ENCODE measurements at regions not wholly inside any gene's neighbourhood (a gene's known extent, or its start where the extent isn't known, plus 50 kb on each side); places are given as distances from the start of the nearest gene placed in this dataset.
A peak's percentile ranks its signal among the peaks of the same experiment; 100 is the strongest.

DNA sequence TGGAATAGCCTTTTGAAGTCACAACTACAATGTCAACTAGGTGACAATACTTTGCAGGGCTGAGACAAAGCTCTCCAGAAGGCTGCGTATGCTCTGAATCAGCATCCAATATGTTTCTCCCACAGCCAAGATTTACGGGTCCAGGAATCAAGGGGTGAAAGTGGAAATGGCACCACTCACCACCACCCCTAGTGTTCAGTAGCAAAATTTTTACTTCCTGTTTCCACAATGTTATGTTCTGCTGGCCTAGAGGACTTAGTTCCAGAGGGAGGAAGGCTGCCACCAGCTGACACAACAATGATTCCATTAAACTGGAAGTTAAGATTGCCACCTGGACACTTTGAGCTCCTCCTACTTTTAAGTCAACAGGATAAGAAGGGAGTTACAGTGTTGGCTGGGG, 68.5 kb upstream of the MPEG1 start:
- TF ChIP-seq, protein P1, sequence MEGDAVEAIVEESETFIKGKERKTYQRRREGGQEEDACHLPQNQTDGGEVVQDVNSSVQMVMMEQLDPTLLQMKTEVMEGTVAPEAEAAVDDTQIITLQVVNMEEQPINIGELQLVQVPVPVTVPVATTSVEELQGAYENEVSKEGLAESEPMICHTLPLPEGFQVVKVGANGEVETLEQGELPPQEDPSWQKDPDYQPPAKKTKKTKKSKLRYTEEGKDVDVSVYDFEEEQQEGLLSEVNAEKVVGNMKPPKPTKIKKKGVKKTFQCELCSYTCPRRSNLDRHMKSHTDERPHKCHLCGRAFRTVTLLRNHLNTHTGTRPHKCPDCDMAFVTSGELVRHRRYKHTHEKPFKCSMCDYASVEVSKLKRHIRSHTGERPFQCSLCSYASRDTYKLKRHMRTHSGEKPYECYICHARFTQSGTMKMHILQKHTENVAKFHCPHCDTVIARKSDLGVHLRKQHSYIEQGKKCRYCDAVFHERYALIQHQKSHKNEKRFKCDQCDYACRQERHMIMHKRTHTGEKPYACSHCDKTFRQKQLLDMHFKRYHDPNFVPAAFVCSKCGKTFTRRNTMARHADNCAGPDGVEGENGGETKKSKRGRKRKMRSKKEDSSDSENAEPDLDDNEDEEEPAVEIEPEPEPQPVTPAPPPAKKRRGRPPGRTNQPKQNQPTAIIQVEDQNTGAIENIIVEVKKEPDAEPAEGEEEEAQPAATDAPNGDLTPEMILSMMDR (IDR thresholded peaks at IDR 0.05) = no peak
- H3K36me3 Mint-ChIP-seq (ENCODE audit: low read depth) = no peaks in the 10 kb centered on the region
- Histone ChIP-seq H3K36me3 (ENCODE audit: insufficient read depth, low read length) (no peaks in the 10 kb centered on the region), H3K4me1 (ENCODE audit: insufficient read depth, low read length) (peaks cover 15% of the 10 kb centered on the region), H3K4me3 (ENCODE audit: low read length) (no peak overlapping the region), H3K27me3 (ENCODE audit: control insufficient read depth in 1 of 2, insufficient read depth in 2 of 2, low read length in 2 of 2) (no peaks in the 10 kb centered on the region), H3K27ac (ENCODE audit: low read depth in 1 of 2, low read length in 2 of 2) (no peak overlapping the region), H3K9me3 (ENCODE audit: control insufficient read depth in 1 of 2, insufficient read depth in 1 of 2, low read length in 2 of 2) (no peaks in the 10 kb centered on the region)
- H3K27ac Mint-ChIP-seq = no peak overlapping the region
- H3K4me3 Mint-ChIP-seq = no peak overlapping the region
- H3K27me3 Mint-ChIP-seq = no peaks in the 10 kb centered on the region
- intact Hi-C loops (cut with DNase I, micrococcal nuclease) = loop anchor here in 1 of 2 experiments (10.0 kb wide), 2 partner anchors 186 to 226 kb away; no protein-coding TSS in a partner anchor
- ChIA-PET CTCF (no interaction called here), POLR2A (no interaction called here)
- ATAC-seq (ENCODE audit: poor library complexity) = no peak
- H3K9me3 Mint-ChIP-seq = no peaks in the 10 kb centered on the region
- no peak for DNase-seq
- peaks cover 18% of the 10 kb centered on the region for H3K4me1 Mint-ChIP-seq (ENCODE audit: low read depth)

DNA sequence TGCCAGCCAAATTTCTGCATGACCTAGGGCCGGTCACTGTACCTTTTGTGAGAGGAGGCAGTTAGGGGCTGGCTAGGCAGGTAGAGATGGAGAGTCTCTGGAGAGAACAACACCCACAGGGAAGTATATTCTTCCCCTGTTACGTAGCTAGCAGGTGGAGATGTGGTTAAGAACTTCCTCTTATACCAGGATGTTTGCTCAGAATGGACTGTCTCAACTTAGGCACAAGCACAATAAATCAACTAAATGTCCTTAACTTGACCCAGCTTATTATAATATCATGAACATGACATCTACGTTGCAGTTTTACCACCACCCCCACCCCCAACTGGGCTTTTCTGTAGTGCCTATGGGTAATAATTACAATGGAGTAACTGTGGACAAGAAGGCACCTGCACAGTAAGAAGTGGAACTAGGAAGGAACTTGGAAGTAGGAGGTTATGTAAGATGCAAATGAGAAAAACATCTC, 60.7 kb upstream of the MPEG1 start:
- DNase-seq = peak in 3 of 14 experiments; percentile 49 to 65 (median 50)

DNA sequence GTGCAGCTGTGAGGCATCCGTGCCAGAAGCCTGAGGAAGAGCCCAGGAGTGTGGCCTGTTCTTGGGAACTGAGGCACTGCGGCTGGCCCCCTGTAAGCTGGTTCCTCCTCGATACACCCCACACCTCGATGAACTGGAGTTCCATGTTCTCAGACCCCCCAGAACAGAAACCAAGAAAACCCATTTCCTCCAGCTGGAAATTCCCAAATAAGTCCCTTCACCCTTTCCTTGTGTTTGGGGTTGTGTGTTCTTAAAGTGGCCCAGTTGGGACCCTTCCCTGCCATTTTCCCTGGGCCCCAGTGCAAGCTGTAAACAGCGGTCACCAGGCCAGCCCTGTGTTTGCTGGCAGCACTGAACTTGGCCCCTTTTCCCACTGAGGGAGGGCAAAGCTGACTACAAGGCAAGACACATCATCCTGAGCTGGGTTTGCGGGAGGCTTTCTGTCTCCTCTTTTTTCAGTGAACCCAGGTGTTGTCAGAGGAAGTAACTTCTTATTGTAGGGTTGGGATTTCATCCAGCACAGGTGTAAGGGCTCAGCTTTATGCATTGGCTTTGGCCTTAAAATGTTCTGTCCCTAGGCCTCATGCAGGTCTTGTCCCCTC, 60.1 kb upstream of the MPEG1 start:
- DNase-seq = no peak
- Mint-ChIP-seq H3K27me3 (no peaks in the 10 kb centered on the region), H3K4me1 (ENCODE audit: low read depth) (peaks cover 43% of the 10 kb centered on the region), H3K9me3 (no peaks in the 10 kb centered on the region), H3K4me3 (peak overlapping the region; percentile 74), H3K27ac (peak overlapping the region; percentile 79), H3K36me3 (ENCODE audit: low read depth) (no peaks in the 10 kb centered on the region)
- ChIA-PET POLR2A (interaction anchor here (0.9 to 1.2 kb wide), 3 partner anchors 10 to 102 kb away, joined by 3 to 4 read pairs (median 4); partner anchors contain the start of gene DTX4), CTCF (no interaction called here)
- H3K27me3 ChIP-seq (ENCODE audit: control insufficient read depth in 1 of 2, insufficient read depth in 2 of 2, low read length in 2 of 2) = no peaks in the 10 kb centered on the region
- H3K9me3 ChIP-seq (ENCODE audit: control insufficient read depth in 1 of 2, insufficient read depth in 1 of 2, low read length in 2 of 2) = no peaks in the 10 kb centered on the region
- H3K4me3 ChIP-seq (ENCODE audit: low read length) = no peak overlapping the region
- intact Hi-C loops (cut with DNase I, micrococcal nuclease) = no loop called here
- TF ChIP-seq, protein P1 (IDR thresholded peaks at IDR 0.05) = no peak
- ATAC-seq (ENCODE audit: poor library complexity) = no peak
- peaks cover 27% of the 10 kb centered on the region for H3K4me1 ChIP-seq (ENCODE audit: insufficient read depth, low read length)
- H3K27ac ChIP-seq (ENCODE audit: low read depth in 1 of 2, low read length in 2 of 2) = no peak overlapping the region
- H3K36me3 ChIP-seq (ENCODE audit: insufficient read depth, low read length) = no peaks in the 10 kb centered on the region

More for the DNA sequence above, 60.7 kb upstream of the MPEG1 start:
- Histone ChIP-seq H3K27me3 (ENCODE audit: control insufficient read depth in 1 of 2, insufficient read depth in 2 of 2, low read length in 2 of 2) (no peaks in the 10 kb centered on the region), H3K36me3 (ENCODE audit: insufficient read depth, low read length) (no peaks in the 10 kb centered on the region), H3K4me3 (ENCODE audit: low read length) (no peak overlapping the region), H3K4me1 (ENCODE audit: insufficient read depth, low read length) (peaks cover 27% of the 10 kb centered on the region), H3K27ac (ENCODE audit: low read depth in 1 of 2, low read length in 2 of 2) (no peak overlapping the region), H3K9me3 (ENCODE audit: control insufficient read depth in 1 of 2, insufficient read depth in 1 of 2, low read length in 2 of 2) (no peaks in the 10 kb centered on the region)
- POLR2A ChIA-PET = interaction anchor here (0.9 to 1.2 kb wide), 4 partner anchors 10 to 102 kb away, joined by 3 to 4 read pairs (median 4); partner anchors contain the start of gene DTX4
- CTCF ChIA-PET = no interaction called here
- H3K9me3 Mint-ChIP-seq = no peaks in the 10 kb centered on the region
- H3K27ac Mint-ChIP-seq = peak overlapping the region; percentile 79
- H3K4me3 Mint-ChIP-seq = peak overlapping the region; percentile 74
- H3K4me1 Mint-ChIP-seq (ENCODE audit: low read depth) = peaks cover 43% of the 10 kb centered on the region
- ATAC-seq (ENCODE audit: poor library complexity) = peak; percentile 84
- H3K27me3 Mint-ChIP-seq = no peaks in the 10 kb centered on the region
- intact Hi-C loops (cut with DNase I, micrococcal nuclease) = no loop called here
- H3K36me3 Mint-ChIP-seq (ENCODE audit: low read depth) = no peaks in the 10 kb centered on the region
- TF ChIP-seq, protein P1 (IDR thresholded peaks at IDR 0.05) = no peak
